Thyroid gland (tissue), 4 donors: ENCODE measurements at regions not wholly inside any gene's neighbourhood (a gene's known extent, or its start where the extent isn't known, plus 50 kb on each side); places are given as distances from the start of the nearest gene placed in this dataset.

Source experiments
- CTCF ChIP-seq, 6 experiments: fragments of 200-600 bp in 3 of 6; fragments of 450-650 bp in 3 of 6; sonication (generic) in 3 of 6; IDR thresholded peaks; one replicate each; pipeline ENCODE4 v1.5.1; 2016 to 2019; ENCODE audit warnings: antibody characterized with exemption in 6 of 6, mild to moderate bottlenecking in 2 of 6, inconsistent platforms in 1 of 6, moderate library complexity in 1 of 6
- POLR2A ChIP-seq, 2 donors: fragments of 450-650 bp; IDR thresholded peaks; one replicate each; pipeline ENCODE4 v1.6.1; 2017; ENCODE audit warnings: antibody characterized with exemption in 2 of 2, mild to moderate bottlenecking in 2 of 2, moderate library complexity in 1 of 2

- TF ChIP-seq CTCF (IDR thresholded peaks at IDR 0.05) (no peak), POLR2A (IDR thresholded peaks at IDR 0.05) (no peak)
These were observed 495.9 kb upstream of the NAALADL2 start for GRCh38 chr3:174363256-174363655.
